ENCODE measurements at regions not wholly inside any gene's neighbourhood (a gene's known extent, or its start where the extent isn't known, plus 50 kb on each side); places are given as distances from the start of the nearest gene placed in this dataset.

DNA sequence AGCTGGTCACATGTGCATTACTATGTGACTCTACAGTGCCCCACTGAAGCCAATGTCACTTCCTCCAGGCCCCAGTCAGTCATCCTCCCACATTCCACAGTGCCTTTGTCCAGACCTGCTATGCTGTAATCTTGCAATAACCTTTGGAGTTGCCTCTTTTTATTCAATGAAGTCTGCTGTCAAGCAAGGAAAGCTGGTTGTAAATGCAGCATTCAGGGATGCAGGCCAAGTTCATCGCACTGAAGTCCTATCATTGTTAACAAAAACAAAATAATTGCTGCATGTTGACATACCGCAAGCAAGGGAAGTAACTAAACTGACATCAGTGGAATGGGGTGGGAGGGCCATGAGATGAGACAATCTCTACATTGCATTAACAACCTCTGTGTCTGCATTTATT is 131.2 kb upstream of the CDYL start:
- TF ChIP-seq CTCF (IDR thresholded peaks at IDR 0.05) (no peak), POLR2A (IDR thresholded peaks at IDR 0.05) (no peak), POLR2AphosphoS5 (IDR thresholded peaks at IDR 0.05) (no peak)

Measured in sigmoid colon (tissue), 4 donors.